Endothelial cell of umbilical vein (primary cell): ENCODE measurements at regions not wholly inside any gene's neighbourhood (a gene's known extent, or its start where the extent isn't known, plus 50 kb on each side); places are given as distances from the start of the nearest gene placed in this dataset.

Experiments used
- BruUV-seq: library from RNA; stranded (reverse); fragments of 400-500 nt; replicated peaks from 2 replicates; lab custom pipeline; 2021; lab: Mats Ljungman, UMichigan
- CTCF ChIA-PET: fragments of 300-600, 350-600 bp; sonication (Branson Sonifier 250); formaldehyde crosslinking; loops from one replicate; lab custom pipeline; 2021; ENCODE audit warnings: antibody characterized with exemption, inconsistent platforms; lab: Charles Lee
- POLR2A ChIA-PET: fragments of 300-600, 350-600 bp; sonication (Branson Sonifier 250); formaldehyde crosslinking; loops from one replicate; lab custom pipeline; 2021; ENCODE audit warnings: antibody characterized with exemption, inconsistent platforms; lab: Charles Lee
- DNase-seq: peaks from one replicate; pipeline ENCODE4 v3.0.0-alpha.2; 2011; ENCODE audit warnings: low read depth, low spot score
- FAIRE-seq: peaks from 2 replicates; lab custom pipeline; 2011; peaks lifted over from hg19 to GRCh38; lab: Jason Lieb, UNC
- H2AFZ ChIP-seq: 2 replicates; pipeline ENCODE4 v1.6.0; 2012; ENCODE audit warnings: low read depth, low read length, control low read depth, inconsistent platforms
- H3K27ac ChIP-seq: 2 replicates; pipeline ENCODE4 v1.5.1; 2011; ENCODE audit warnings: low read depth, mild to moderate bottlenecking, control low read depth, low read length, moderate library complexity; ENCODE audit not compliant: insufficient read depth
- H3K27me3 ChIP-seq, 2 experiments: 2 replicates each; pipeline versions ENCODE4 v1.6.0 to v1.6.1; 2011; ENCODE audit warnings: low read length in 2 of 2, mixed read lengths in 1 of 2; ENCODE audit not compliant: control insufficient read depth in 2 of 2, insufficient read depth in 2 of 2
- H3K36me3 ChIP-seq, 2 experiments: 2 replicates in 1 of 2; 3 replicates in 1 of 2; pipeline ENCODE4 v1.5.1; 2011; ENCODE audit warnings: low read length in 2 of 2, mild to moderate bottlenecking in 1 of 2, moderate library complexity in 1 of 2; ENCODE audit not compliant: control insufficient read depth in 2 of 2, insufficient read depth in 2 of 2; ENCODE audit errors: extremely low read depth in 1 of 2
- H3K4me1 ChIP-seq: 3 replicates; pipeline ENCODE4 v1.5.1; 2011; ENCODE audit warnings: mild to moderate bottlenecking, low read length; ENCODE audit not compliant: control insufficient read depth, insufficient read depth; ENCODE audit errors: extremely low read depth
- H3K4me2 ChIP-seq: 2 replicates; pipeline ENCODE4 v1.6.1; 2011; ENCODE audit warnings: low read length, control low read depth, mixed read lengths; ENCODE audit not compliant: insufficient read depth
- H3K4me3 ChIP-seq, 3 experiments: fragments of 200-600 bp in 1 of 3; sonication (generic), shearing (Covaris generic) in 1 of 3; replicated peaks in 1 of 3; 2 replicates each; pipeline ENCODE4 v1.5.1; 2011 to 2016; ENCODE audit warnings: control low read depth in 3 of 3, low read length in 3 of 3, mild to moderate bottlenecking in 2 of 3, inconsistent platforms in 1 of 3, low read depth in 1 of 3, moderate library complexity in 1 of 3; ENCODE audit not compliant: insufficient read depth in 1 of 3
- H3K79me2 ChIP-seq: 2 replicates; pipeline ENCODE4 v1.6.0; 2012; ENCODE audit warnings: low read length, inconsistent platforms; ENCODE audit not compliant: control insufficient read depth, insufficient read depth
- H3K9ac ChIP-seq: replicated peaks from 2 replicates; pipeline ENCODE3; 2011; ENCODE audit warnings: low read length, control low read depth; ENCODE audit not compliant: insufficient read depth; ENCODE audit errors: extremely low read depth
- H3K9me1 ChIP-seq: replicated peaks from 3 replicates; pipeline ENCODE4 v1.6.0; 2011; ENCODE audit warnings: mild to moderate bottlenecking, low read length; ENCODE audit not compliant: control insufficient read depth, insufficient read depth; ENCODE audit errors: extremely low read depth
- H3K9me3 ChIP-seq: replicated peaks from 2 replicates; pipeline ENCODE4 v1.5.1; 2012; ENCODE audit warnings: low read length, inconsistent platforms; ENCODE audit not compliant: control insufficient read depth, insufficient read depth
- H4K20me1 ChIP-seq: replicated peaks from 2 replicates; pipeline ENCODE3; 2011; ENCODE audit warnings: mild to moderate bottlenecking, low read length; ENCODE audit not compliant: control insufficient read depth, insufficient read depth; ENCODE audit errors: extremely low read depth
- CTCF ChIP-seq, 2 donors: IDR thresholded peaks; 1 replicate in 1 of 2; 2 replicates in 1 of 2; pipeline ENCODE4 v1.5.1; 2011; ENCODE audit warnings: low read length in 2 of 2, mild to moderate bottlenecking in 2 of 2, moderate library complexity in 2 of 2, control low read depth in 1 of 2, inconsistent platforms in 1 of 2, low read depth in 1 of 2; ENCODE audit not compliant: insufficient read depth in 1 of 2; ENCODE audit errors: extremely low read depth in 1 of 2
- EZH2 ChIP-seq: IDR thresholded peaks from 2 replicates; pipeline ENCODE4 v1.6.1; 2012; ENCODE audit warnings: borderline replicate concordance, low read depth, mild to moderate bottlenecking, moderate library complexity, low read length, inconsistent platforms; ENCODE audit not compliant: severe bottlenecking
- FOS ChIP-seq: IDR thresholded peaks from 2 replicates; pipeline ENCODE4 v1.6.1; 2011; ENCODE audit warnings: mild to moderate bottlenecking, low read length, moderate library complexity, borderline replicate concordance; ENCODE audit not compliant: insufficient read depth
- GATA2 ChIP-seq: IDR thresholded peaks from 2 replicates; pipeline ENCODE4 v1.7.0; 2011; ENCODE audit warnings: low read depth, mild to moderate bottlenecking, moderate library complexity, mixed read lengths, low read length; ENCODE audit not compliant: insufficient read length, insufficient read depth
- JUN ChIP-seq: IDR thresholded peaks from 2 replicates; pipeline ENCODE4 v1.6.1; 2011; ENCODE audit warnings: borderline replicate concordance, low read depth; ENCODE audit not compliant: insufficient read length, insufficient read depth
- MAX ChIP-seq: IDR thresholded peaks from 2 replicates; pipeline ENCODE4 v1.6.1; 2011; ENCODE audit not compliant: insufficient read depth, insufficient read length
- MYC ChIP-seq: IDR thresholded peaks from one replicate; pipeline ENCODE4 v1.6.1; 2011; ENCODE audit warnings: mild to moderate bottlenecking, low read depth, low read length
- POLR2A ChIP-seq: IDR thresholded peaks from 2 replicates; pipeline ENCODE4 v1.6.1; 2012; ENCODE audit warnings: low read depth, mild to moderate bottlenecking, control low read depth, low read length
- POLR2AphosphoS5 ChIP-seq: IDR thresholded peaks from 2 replicates; pipeline ENCODE4 v1.6.1; 2012; ENCODE audit warnings: low read depth, mild to moderate bottlenecking, control low read depth, low read length, moderate library complexity; ENCODE audit not compliant: insufficient read depth
- dilution Hi-C: fragments of 300-500 bp; cut with MboI; formaldehyde crosslinking; loops from one replicate; pipeline ENCODE4 v1.15.0; 2019; ENCODE audit warnings: low sequenced_read_pairs; ENCODE audit not compliant: extremely low pct_ligation_motif_present
- intact Hi-C: fragments of 100-400 bp; cut with micrococcal nuclease; formaldehyde crosslinking; loops from one replicate; pipeline ENCODE4 v1.10.0; 2022

GRCh38 chr2:106988361-106988760, 102.4 kb upstream of the ST6GAL2 start:
- BruUV-seq, result no TSS peak
- H3K27ac ChIP-seq, result no peak overlapping the region
- intact Hi-C loops (no loop called here), dilution Hi-C loops (no loop called here)
- H3K9me1 ChIP-seq, result no peaks in the 10 kb centered on the region
- no peaks in the 10 kb centered on the region for H3K36me3 ChIP-seq
- DNase-seq (no peak), FAIRE-seq (no peak)
- H3K9ac ChIP-seq, result no peak overlapping the region
- H3K27me3 ChIP-seq, result no peaks in the 10 kb centered on the region
- POLR2A ChIA-PET, result no interaction called here
- peaks cover 2% of the 10 kb centered on the region for H3K9me3 ChIP-seq
- TF ChIP-seq POLR2AphosphoS5 (no peak), CTCF (IDR thresholded peaks at IDR 0.05; ENCODE audit: extremely low read depth in 1 of 2, insufficient read depth in 1 of 2, low read depth in 1 of 2, low read length in 2 of 2) (no peak), POLR2A (no peak), MAX (no peak), MYC (no peak), EZH2 (no peak)
- no peak overlapping the region for H3K4me3 ChIP-seq
- no peaks in the 10 kb centered on the region for H3K4me1 ChIP-seq
- CTCF ChIA-PET, result no interaction called here
- H2AFZ ChIP-seq, result no peak overlapping the region
- H4K20me1 ChIP-seq, result no peaks in the 10 kb centered on the region
- H3K4me2 ChIP-seq, result no peak overlapping the region
- H3K79me2 ChIP-seq, result no peaks in the 10 kb centered on the region

- Histone ChIP-seq H3K9me3 (peaks cover 8% of the 10 kb centered on the region), H3K27ac (no peak overlapping the region), H3K9me1 (no peaks in the 10 kb centered on the region), H3K4me1 (no peaks in the 10 kb centered on the region), H3K4me3 (no peak overlapping the region), H3K9ac (no peak overlapping the region), H3K79me2 (no peaks in the 10 kb centered on the region), H3K36me3 (no peaks in the 10 kb centered on the region), H3K4me2 (no peak overlapping the region), H3K27me3 (no peaks in the 10 kb centered on the region), H4K20me1 (no peaks in the 10 kb centered on the region), H2AFZ (no peak overlapping the region)
- DNase-seq (no peak), FAIRE-seq (no peak)
- ChIA-PET POLR2A (no interaction called here), CTCF (no interaction called here)
- TF ChIP-seq MYC (no peak), EZH2 (no peak), GATA2 (no peak), JUN (no peak), POLR2A (no peak), MAX (no peak), POLR2AphosphoS5 (no peak), FOS (no peak), CTCF (IDR thresholded peaks at IDR 0.05; ENCODE audit: extremely low read depth in 1 of 2, insufficient read depth in 1 of 2, low read depth in 1 of 2, low read length in 2 of 2) (no peak)
- no TSS peak for BruUV-seq
- dilution Hi-C loops, result no loop called here
- intact Hi-C loops, result no loop called here
These were observed 104.3 kb upstream of the ST6GAL2 start for GRCh38 chr2:106990297-106990696.
